HG03432 (cell line): ENCODE measurements at regions not wholly inside any gene's neighbourhood (a gene's known extent, or its start where the extent isn't known, plus 50 kb on each side); places are given as distances from the start of the nearest gene placed in this dataset.

Experiments
- ATAC-seq: cut with Tn5 transposase; IDR thresholded peaks from one replicate; pipeline ENCODE4 v1.9.1; 2021; ENCODE audit warnings: mild to moderate bottlenecking, moderate library complexity; ENCODE audit not compliant: unreplicated experiment

- no peak for ATAC-seq
These were observed 334.7 kb downstream of the IRS2 start for GRCh38 chr13:109451726-109452125.

- no peak for ATAC-seq
These were observed 337.8 kb downstream of the IRS2 start for GRCh38 chr13:109448629-109449028.

- ATAC-seq, result no peak
These were observed 338.7 kb downstream of the IRS2 start for GRCh38 chr13:109447667-109448066.

GRCh38 chr13:109440320-109440719 lies 346.1 kb downstream of the IRS2 start:
- no peak for ATAC-seq

GRCh38 chr13:109439813-109440212 lies 346.6 kb downstream of the IRS2 start:
- no peak for ATAC-seq

GRCh38 chr13:109436841-109437240 lies 349.5 kb downstream of the IRS2 start:
- ATAC-seq, result no peak

- ATAC-seq, result no peak
These were observed 350.2 kb downstream of the IRS2 start for GRCh38 chr13:109436055-109436622.

GRCh38 chr13:109431217-109431616 lies 355.2 kb downstream of the IRS2 start:
- ATAC-seq, result no peak

GRCh38 chr13:109428146-109428545 lies 358.2 kb downstream of the IRS2 start:
- no peak for ATAC-seq

- ATAC-seq, result no peak
These were observed 358.7 kb downstream of the IRS2 start for GRCh38 chr13:109427695-109428094.

- ATAC-seq, result no peak
These were observed 359.2 kb downstream of the IRS2 start for GRCh38 chr13:109427148-109427547.

- no peak for ATAC-seq
These were observed 359.7 kb downstream of the IRS2 start for GRCh38 chr13:109426690-109426990.

GRCh38 chr13:109425821-109426689 lies 360.3 kb downstream of the IRS2 start:
- no peak for ATAC-seq

GRCh38 chr13:109422161-109422560 lies 364.2 kb downstream of the IRS2 start:
- ATAC-seq, result no peak

- no peak for ATAC-seq
These were observed 366.5 kb downstream of the IRS2 start for GRCh38 chr13:109419896-109420295.

- no peak for ATAC-seq
These were observed 368.3 kb downstream of the IRS2 start for GRCh38 chr13:109418111-109418510.

- ATAC-seq, result no peak
These were observed 370.4 kb downstream of the IRS2 start for GRCh38 chr13:109416001-109416400.

- ATAC-seq, result no peak
These were observed 371.3 kb downstream of the IRS2 start for GRCh38 chr13:109415057-109415456.

GRCh38 chr13:109412283-109412901 lies 374.0 kb downstream of the IRS2 start:
- ATAC-seq, result no peak

GRCh38 chr13:109410868-109411267 lies 375.5 kb downstream of the IRS2 start:
- ATAC-seq, result no peak

GRCh38 chr13:109408591-109409382 lies 377.6 kb downstream of the IRS2 start:
- no peak for ATAC-seq
